ENCODE measurements at regions not wholly inside any gene's neighbourhood (a gene's known extent, or its start where the extent isn't known, plus 50 kb on each side); places are given as distances from the start of the nearest gene placed in this dataset.
"Not testable (repeated sequence)": the region's sequence is repeated elsewhere in the genome, so short reads cannot be mapped to it uniquely, and the experiment has no call there.

DNA sequence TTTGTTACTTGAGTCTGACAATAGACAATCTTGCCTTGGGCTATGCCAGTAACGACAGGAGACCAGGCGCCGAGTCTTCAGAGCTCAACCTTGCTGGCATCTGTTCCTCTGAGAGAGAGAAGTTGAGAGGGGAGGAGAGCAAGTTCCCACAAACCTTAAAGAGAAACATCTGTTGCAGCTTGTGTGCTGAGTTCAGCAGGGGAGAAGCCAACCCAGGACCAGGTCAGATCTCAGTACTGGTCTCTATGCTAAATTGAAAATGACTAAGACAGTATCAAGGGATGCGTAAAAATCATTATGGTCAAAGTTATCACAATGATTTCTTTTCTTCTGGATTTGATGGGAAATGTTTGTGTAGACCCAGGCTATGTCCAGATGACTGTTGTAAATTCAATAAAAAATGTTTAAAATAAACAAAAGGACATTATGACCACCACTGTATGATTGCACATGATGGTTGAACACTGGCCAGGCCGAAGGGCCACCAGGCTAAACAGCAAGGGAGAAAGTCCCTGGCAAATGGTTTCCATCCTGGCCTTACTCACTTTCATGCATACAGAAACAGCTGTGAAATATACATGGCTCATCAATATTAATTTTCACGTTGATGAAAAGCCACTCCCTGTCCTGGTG, 100.3 kb upstream of the PMAIP1 start:
- no peak for DNase-seq

DNA sequence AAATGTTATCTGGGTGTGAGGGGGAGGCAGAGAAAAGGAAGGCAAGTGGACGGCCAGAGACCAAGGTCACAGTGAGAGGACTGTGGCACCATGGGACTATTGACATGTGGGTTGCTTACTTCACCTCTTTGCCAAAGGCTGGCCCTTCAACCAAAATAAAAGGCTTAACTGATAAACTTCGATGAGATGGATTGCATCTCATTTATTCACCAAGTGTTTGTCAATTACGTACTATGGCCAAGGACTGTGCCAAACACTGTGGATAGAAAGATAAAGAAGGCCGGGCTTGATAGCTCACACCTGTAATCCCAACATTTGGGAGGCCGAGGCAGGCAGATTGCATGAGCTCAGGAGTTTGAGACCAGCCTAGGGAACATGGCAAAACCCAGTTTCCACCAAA, 98.7 kb upstream of the CCBE1 start:
- DNase-seq = no peak

GRCh38 chr18:59792353-59792752, 95.1 kb upstream of the CCBE1 start:
- DNase-seq = no peak

GRCh38 chr18:59790346-59790936, 93.2 kb upstream of the CCBE1 start:
- DNase-seq = not testable (repeated sequence)

- DNase-seq = no peak
Measured at GRCh38 chr18:59788791-59789106, 91.5 kb upstream of the CCBE1 start.

GRCh38 chr18:59787998-59788790, 91.0 kb upstream of the CCBE1 start:
- no peak for DNase-seq

GRCh38 chr18:59784694-59785093, 87.5 kb upstream of the CCBE1 start:
- DNase-seq = no peak

DNA sequence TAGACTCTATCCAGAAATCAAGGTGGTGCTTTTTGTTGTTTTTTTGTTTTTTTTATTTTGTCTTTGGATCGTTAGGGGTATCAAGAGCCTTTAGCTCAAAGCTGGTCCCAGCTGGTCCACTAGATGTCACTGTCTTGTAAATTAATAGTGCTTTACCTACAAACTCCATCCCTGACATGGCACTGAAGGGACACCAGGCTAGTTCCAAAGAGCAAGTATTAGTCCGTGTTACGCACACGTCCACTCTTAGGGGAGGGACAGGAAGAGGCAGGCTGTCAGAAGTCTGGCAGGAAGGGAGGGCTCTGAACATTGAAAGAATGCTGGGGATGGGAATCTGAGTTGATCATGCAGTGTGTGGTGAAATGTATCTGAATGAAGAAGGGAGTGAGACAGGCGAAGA, 85.9 kb upstream of the CCBE1 start:
- no peak for DNase-seq

DNA sequence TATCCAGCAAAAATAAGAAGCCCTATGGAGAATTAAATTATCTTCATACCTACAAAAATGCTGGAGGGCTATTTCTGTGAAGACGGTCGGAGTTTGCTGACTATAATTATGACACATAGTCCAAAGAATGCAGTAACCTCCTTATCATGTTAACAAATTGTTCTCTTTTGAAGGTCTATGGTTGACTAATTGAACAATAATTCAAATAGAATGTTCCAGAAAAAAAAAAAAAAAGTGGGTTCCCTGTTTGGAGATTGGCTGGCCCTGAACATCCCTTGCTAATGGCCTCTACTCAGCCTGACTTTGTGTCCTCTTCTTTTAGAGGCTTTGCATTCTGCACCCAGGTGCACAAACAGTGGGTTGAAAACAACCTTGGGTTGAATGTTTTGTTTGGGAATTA, 82.8 kb upstream of the CCBE1 start:
- no peak for DNase-seq

DNA sequence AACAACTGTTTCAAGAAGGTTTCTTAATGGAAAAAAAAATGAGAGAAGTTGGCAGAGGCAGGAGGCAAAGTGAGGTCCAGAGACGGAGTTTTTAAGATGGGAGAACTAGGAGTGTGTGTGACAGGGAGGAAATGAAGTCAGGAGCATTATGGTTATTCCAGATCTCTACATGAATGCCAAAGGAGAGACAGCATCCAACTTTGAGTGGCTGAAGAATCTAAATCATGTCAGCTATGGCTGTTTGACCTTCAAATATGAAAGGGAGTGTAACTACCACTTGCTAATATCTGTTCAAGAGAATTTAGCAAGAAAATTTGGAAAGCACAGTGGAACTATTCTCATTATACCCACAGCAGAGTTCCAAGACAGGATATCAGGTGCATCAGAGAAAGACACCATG, 81.2 kb upstream of the CCBE1 start:
- DNase-seq = no peak

DNA sequence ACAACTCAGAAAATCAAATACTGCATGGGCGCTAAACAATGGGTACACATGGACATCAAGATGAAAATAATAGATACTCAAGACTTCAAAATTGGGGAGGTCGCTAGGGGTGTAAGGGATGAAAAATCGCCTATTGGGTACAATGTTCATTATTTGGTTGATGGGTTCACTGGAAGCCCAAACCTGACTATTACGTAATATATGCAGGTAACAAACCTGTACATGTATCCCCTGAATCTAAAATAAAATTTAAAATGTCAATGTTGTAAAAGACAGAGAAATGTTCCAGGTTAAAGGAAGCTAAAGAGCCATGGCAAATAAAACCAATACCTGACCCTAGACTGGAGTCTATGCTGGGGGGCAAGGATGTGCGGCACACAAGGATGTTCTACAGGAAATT, 80.4 kb upstream of the CCBE1 start:
- DNase-seq = no peak

DNA sequence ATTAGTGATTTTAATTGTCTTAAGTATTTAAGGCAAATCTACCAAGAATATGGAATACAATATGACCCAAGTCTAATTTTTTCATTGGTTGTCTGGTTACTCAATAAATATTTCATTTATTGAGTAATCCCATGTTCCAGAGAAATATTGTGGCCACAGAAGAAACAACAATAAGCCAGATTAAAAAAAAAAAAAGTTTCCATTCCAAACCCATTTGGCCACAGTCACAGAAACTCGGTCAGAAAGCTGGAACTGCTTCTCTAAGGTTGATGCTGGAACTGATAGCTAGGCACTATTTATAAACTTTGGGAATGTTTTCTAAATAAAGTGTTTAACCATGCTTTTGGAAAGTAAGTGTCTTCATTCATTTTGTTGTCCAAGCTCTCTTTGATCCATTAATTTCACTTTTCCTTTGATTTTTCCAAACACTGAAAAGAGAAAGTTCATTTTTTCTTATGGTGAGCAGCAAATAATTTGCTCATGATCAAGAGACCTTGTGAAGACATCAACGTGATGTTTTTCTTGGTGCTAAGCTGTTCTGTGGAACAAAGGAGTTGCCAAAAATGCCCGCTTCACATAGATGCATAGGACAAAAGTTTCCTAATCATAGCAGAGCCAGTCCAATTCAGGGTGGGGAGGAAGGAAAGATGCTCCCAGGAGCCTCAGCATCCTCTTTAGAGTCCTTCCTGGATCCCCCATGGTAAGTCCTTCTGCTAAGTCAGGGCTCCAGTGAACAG, 72.1 kb upstream of the CCBE1 start:
- no peak for DNase-seq

DNA sequence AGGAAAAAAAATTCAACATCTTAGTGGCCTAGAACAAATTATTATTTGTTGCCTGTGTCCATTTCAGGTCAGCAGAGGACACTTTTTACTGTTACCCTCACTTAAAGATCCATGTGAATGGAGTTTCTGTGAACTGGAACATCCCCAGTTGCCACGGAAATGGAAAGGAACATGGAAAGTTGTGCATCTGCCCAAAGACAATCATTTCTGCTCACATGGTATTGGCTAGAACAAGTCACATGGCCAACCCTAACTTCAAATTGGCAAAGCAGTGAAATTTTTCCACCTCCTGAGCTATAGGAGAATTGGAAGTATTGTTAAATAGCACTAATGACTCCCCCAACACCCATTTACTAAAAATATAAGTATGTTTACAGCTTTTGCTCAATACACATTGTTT, 71.2 kb upstream of the CCBE1 start:
- no peak for DNase-seq

GRCh38 chr18:59767732-59768131, 70.5 kb upstream of the CCBE1 start:
- no peak for DNase-seq

DNA sequence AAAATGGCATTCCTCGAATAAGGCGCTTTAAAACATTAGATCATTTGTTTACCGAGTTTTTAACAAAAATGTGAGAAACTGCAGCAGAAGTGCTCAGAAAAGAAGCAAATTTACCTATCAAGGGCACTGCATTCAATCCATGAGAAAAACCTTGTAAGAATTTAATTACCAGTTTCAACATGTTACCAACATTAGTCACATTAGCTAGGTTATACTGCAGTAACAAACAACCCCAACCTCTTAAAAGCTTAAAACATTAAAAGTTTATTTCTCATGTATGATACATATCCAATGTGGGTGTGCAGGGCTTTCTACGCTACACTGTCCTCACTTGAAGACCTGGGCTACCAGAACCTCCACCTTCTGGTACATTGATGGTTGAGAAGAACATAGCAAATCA, 68.1 kb upstream of the CCBE1 start:
- DNase-seq = no peak

DNA sequence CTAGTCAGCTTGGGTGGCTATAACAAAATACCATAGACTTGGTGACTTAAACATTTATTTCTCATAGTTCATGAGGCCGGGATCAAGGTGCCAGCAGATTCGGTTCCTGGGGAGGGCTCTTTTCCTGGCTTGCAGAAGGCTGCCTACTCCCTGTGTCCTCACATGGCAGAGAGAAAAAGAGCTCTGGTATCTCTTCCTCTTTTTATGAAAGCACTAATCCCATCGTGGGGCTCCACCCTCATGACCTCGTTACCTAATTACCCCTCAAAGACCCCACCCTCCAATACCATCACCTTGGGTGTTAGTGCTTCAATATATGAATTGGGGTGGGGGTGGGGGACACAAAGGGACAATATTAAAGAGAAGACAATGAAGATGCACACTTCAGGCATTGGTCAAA, 67.1 kb upstream of the CCBE1 start:
- DNase-seq = no peak

DNA sequence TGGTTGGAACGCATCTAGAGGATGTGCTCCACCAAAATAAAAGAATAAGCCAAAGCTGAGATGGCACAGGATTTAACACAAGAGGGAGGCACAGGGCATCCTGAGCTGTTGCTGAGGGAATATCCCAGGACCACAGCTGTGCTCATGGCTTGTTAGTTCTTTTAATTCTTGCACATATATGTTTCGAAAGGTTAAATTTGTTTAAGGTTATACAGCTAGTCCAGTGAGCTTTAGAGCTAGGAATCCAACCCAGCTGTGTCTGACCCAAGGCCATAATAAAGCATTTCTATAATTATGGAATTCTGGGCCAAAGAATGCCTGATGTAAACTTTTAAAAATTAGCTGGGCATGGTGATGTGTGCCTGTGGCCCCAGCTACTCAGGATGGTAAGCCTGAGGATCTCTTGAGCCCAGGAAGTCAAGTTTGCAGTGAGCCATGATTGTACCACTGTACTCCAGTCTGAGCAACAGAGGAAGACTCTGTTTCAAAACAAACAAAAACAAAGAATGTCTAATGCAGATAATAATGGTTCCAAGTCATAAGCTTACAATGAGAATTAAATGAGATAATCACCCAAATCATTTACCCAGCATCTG, 66.4 kb upstream of the CCBE1 start:
- no peak for DNase-seq

GRCh38 chr18:59760619-59761600, 63.7 kb upstream of the CCBE1 start:
- no peak for DNase-seq

DNA sequence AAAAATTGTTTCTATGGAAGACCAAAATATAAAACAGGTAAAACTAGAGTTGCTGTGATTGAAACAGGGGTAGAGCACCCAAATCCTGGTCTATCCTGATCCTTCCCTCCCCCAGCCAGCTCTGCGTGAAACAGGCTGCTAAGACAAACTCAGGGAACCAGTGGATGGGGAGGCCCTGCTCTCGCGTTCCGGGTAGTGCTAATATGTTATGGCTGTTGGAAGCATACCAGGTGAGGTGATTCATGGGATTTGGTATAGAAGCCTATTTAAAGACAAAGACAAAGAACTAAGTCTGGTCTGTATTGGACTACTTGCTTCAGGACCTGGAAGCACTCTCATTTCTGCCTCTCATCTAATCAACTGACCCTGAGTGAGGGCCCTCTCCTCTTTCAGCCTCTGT, 63.0 kb upstream of the CCBE1 start:
- no peak for DNase-seq

GRCh38 chr18:59758837-59759236, 61.6 kb upstream of the CCBE1 start:
- no peak for DNase-seq

GRCh38 chr18:59758106-59758505, 60.9 kb upstream of the CCBE1 start:
- DNase-seq = no peak

DNA sequence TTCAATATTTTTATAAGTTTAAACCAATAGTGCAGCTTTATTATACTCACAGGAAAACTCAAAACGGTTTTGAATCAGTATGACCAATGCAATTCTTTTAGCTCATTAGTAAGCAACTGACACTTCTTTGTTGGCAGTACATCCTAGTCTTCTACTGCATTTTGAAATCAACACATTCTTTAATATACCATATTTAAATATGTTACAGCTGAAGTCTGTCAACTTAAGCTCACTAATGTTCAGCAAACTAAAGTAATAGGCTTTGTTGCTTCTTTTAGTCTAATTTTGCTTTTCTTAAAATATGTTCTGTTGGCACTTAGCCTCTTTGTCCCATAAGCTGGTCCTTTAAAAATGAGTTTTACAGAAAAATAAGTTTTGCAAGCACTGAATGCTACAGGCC, 55.4 kb upstream of the CCBE1 start:
- no peak for DNase-seq
